SK-N-MC (cell line): ENCODE measurements at regions not wholly inside any gene's neighbourhood (a gene's known extent, or its start where the extent isn't known, plus 50 kb on each side); places are given as distances from the start of the nearest gene placed in this dataset.

Source experiments
- EZH2 ChIP-seq: fragments of 200-600 bp; sonication (generic); IDR thresholded peaks from one replicate; pipeline ENCODE4 v1.6.1; 2017; ENCODE audit warnings: antibody characterized with exemption
- FOXP2 ChIP-seq: optimal IDR thresholded peaks from 2 replicates; pipeline ENCODE3; 2011; ENCODE audit warnings: mild to moderate bottlenecking, moderate library complexity; ENCODE audit not compliant: insufficient read depth; ENCODE audit errors: extremely low read length, control extremely low read depth
- POLR2AphosphoS5 ChIP-seq: IDR thresholded peaks from 2 replicates; pipeline ENCODE4 v1.6.1; 2012; ENCODE audit warnings: mild to moderate bottlenecking, low read depth, low read length, borderline replicate concordance

GRCh38 chr4:188680667-188681063, 541.4 kb downstream of the TRIML1 start:
- TF ChIP-seq FOXP2 (no peak), POLR2AphosphoS5 (no peak), EZH2 (no peak)
